ENCODE measurements at regions not wholly inside any gene's neighbourhood (a gene's known extent, or its start where the extent isn't known, plus 50 kb on each side); places are given as distances from the start of the nearest gene placed in this dataset.

DNA sequence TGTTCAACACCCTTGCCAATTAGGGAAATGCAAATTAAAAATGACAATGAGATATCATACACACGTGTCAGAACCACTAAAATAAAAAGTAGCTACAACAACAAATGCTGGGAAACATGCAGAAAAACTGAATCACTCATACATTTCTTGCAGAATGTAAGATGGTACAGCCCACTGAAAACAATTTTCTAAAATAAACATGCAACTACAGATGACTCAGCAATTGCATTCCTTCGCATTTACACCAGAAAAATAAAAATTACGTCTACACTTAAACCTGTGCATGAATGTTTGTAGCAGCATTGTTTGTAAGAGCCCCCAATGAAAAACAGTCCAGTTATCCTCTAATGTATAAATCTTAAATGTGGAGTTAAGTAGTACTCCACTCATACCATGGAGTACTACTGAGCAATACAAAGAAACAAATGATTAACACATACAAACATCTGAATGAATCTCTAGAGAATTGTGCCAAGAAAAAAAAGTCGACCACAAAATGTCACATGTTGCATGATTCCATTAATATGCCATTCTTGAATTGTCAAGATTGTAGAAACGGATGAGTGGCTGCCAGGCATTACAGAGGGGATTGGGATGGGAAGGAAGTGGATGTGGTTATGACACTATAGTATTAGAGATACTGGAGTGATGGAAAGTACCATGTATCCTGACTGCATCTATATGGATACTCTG, 134.6 kb upstream of the NPSR1 start:
- no peak overlapping the region for H3K27ac ChIP-seq
- H3K4me3 ChIP-seq = no peak overlapping the region
- no peak for DNase-seq
- intact Hi-C loops (cut with DNase I; ENCODE audit: low total_unique reads) (no loop called here), in situ Hi-C loops (cut with MboI; ENCODE audit: low pct_ligation_motif_present in 1 of 4, low pct_unique_long_range_greater_than_20kb in 1 of 4, low sequenced_read_pairs in 3 of 4) (no loop called here)
- 64 to 71% methylated on average over 5 of the region's 5 CpGs for WGBS, 2 donors (ENCODE audit: low coverage in 1 of 2)
- H3K9me3 ChIP-seq = no peaks in the 10 kb centered on the region
- no peaks in the 10 kb centered on the region for H3K36me3 ChIP-seq
- H3K27me3 ChIP-seq = no peaks in the 10 kb centered on the region
- TF ChIP-seq POLR2AphosphoS5 (IDR thresholded peaks at IDR 0.05) (no peak), POLR2A (IDR thresholded peaks at IDR 0.05) (no peak), CTCF (IDR thresholded peaks at IDR 0.05) (no peak), EP300 (IDR thresholded peaks at IDR 0.05; ENCODE audit: low read depth) (no peak)
- H3K4me1 ChIP-seq = no peaks in the 10 kb centered on the region

GRCh38 chr7:34530259-34530658, 127.8 kb upstream of the NPSR1 start:
- TF ChIP-seq CTCF (IDR thresholded peaks at IDR 0.05) = no peak
- no peak for TF ChIP-seq POLR2A (IDR thresholded peaks at IDR 0.05)
- no peak for TF ChIP-seq POLR2AphosphoS5 (IDR thresholded peaks at IDR 0.05)
- no peak for TF ChIP-seq EP300 (IDR thresholded peaks at IDR 0.05; ENCODE audit: low read depth)
- WGBS, 2 donors (ENCODE audit: low coverage in 1 of 2) = 75 to 76% methylated on average over 1 of the region's 1 CpG
- in situ Hi-C loops (cut with MboI; ENCODE audit: low pct_ligation_motif_present in 1 of 4, low pct_unique_long_range_greater_than_20kb in 1 of 4, low sequenced_read_pairs in 3 of 4) = no loop called here
- H3K9me3 ChIP-seq = no peaks in the 10 kb centered on the region
- intact Hi-C loops (cut with DNase I; ENCODE audit: low total_unique reads) = no loop called here
- no peak overlapping the region for H3K4me3 ChIP-seq
- H3K4me1 ChIP-seq = no peaks in the 10 kb centered on the region
- DNase-seq = no peak
- H3K27ac ChIP-seq = no peak overlapping the region
- no peaks in the 10 kb centered on the region for H3K36me3 ChIP-seq
- H3K27me3 ChIP-seq = no peaks in the 10 kb centered on the region

- WGBS, 2 donors (ENCODE audit: low coverage in 1 of 2) = 43 to 86% methylated on average over 1 of the region's 1 CpG
- H3K27me3 ChIP-seq = no peaks in the 10 kb centered on the region
- intact Hi-C loops (cut with DNase I; ENCODE audit: low total_unique reads) (no loop called here), in situ Hi-C loops (cut with MboI; ENCODE audit: low pct_ligation_motif_present in 1 of 4, low pct_unique_long_range_greater_than_20kb in 1 of 4, low sequenced_read_pairs in 3 of 4) (no loop called here)
- H3K36me3 ChIP-seq = no peaks in the 10 kb centered on the region
- H3K27ac ChIP-seq = no peak overlapping the region
- no peak for DNase-seq
- H3K4me3 ChIP-seq = no peak overlapping the region
- TF ChIP-seq POLR2A (IDR thresholded peaks at IDR 0.05) = no peak
- TF ChIP-seq CTCF (IDR thresholded peaks at IDR 0.05) = no peak
- no peak for TF ChIP-seq EP300 (IDR thresholded peaks at IDR 0.05; ENCODE audit: low read depth)
- TF ChIP-seq POLR2AphosphoS5 (IDR thresholded peaks at IDR 0.05) = no peak
- H3K4me1 ChIP-seq = no peaks in the 10 kb centered on the region
- H3K9me3 ChIP-seq = peaks cover 6 to 9% of the 10 kb centered on the region in 2 donors
Observed at GRCh38 chr7:34539003-34539402, 119.0 kb upstream of the NPSR1 start.

GRCh38 chr7:34544621-34545020, 113.4 kb upstream of the NPSR1 start:
- no peak for TF ChIP-seq POLR2AphosphoS5 (IDR thresholded peaks at IDR 0.05)
- TF ChIP-seq CTCF (IDR thresholded peaks at IDR 0.05) = no peak
- TF ChIP-seq EP300 (IDR thresholded peaks at IDR 0.05; ENCODE audit: low read depth) = no peak
- TF ChIP-seq POLR2A (IDR thresholded peaks at IDR 0.05) = no peak
- Histone ChIP-seq H3K9me3 (peaks cover under 1 to 5% of the 10 kb centered on the region in 2 donors), H3K4me3 (no peak overlapping the region), H3K36me3 (no peaks in the 10 kb centered on the region), H3K27ac (no peak overlapping the region), H3K4me1 (no peaks in the 10 kb centered on the region), H3K27me3 (no peaks in the 10 kb centered on the region)
- WGBS, 2 donors (ENCODE audit: low coverage in 1 of 2) = 88% methylated on average over 13 of the region's 13 CpGs; no CpG with 5 or more reads in 1 of the 2 donors
- no peak for DNase-seq
- intact Hi-C loops (cut with DNase I; ENCODE audit: low total_unique reads) (no loop called here), in situ Hi-C loops (cut with MboI; ENCODE audit: low pct_ligation_motif_present in 1 of 4, low pct_unique_long_range_greater_than_20kb in 1 of 4, low sequenced_read_pairs in 3 of 4) (no loop called here)

Measured in transverse colon (tissue), 4 donors.